Erythroblast (primary cell): ENCODE measurements at regions not wholly inside any gene's neighbourhood (a gene's known extent, or its start where the extent isn't known, plus 50 kb on each side); places are given as distances from the start of the nearest gene placed in this dataset.

ENCODE experiments used
- GATA1 ChIP-seq: IDR thresholded peaks from 2 replicates; pipeline ENCODE4 v1.6.1; 2011; ENCODE audit warnings: low read depth, mild to moderate bottlenecking, control low read depth, low read length, moderate library complexity
- POLR2A ChIP-seq: IDR thresholded peaks from 2 replicates; pipeline ENCODE4 v1.6.1; 2011; ENCODE audit warnings: mild to moderate bottlenecking, low read length

- TF ChIP-seq POLR2A (no peak), GATA1 (no peak)
Observed at GRCh38 chr1:5746611-5747425, 245.4 kb downstream of the NPHP4 start.
